CD14-positive monocyte (primary cell): ENCODE measurements at regions not wholly inside any gene's neighbourhood (a gene's known extent, or its start where the extent isn't known, plus 50 kb on each side); places are given as distances from the start of the nearest gene placed in this dataset.

ENCODE experiments used
- DNase-seq, 3 donors: peaks; one replicate each; pipeline ENCODE4 v3.0.0-alpha.2; 2011 to 2022
- H2AFZ ChIP-seq: 2 replicates; pipeline ENCODE4 v1.6.0; 2012; ENCODE audit warnings: mild to moderate bottlenecking, low read depth, low read length, inconsistent platforms; ENCODE audit not compliant: insufficient read depth, poor library complexity, severe bottlenecking
- H3K27ac ChIP-seq, 2 donors: 1 replicate in 1 of 2; 2 replicates in 1 of 2; pipeline ENCODE4 v1.5.1; 2012 to 2013; ENCODE audit warnings: low read length in 2 of 2, control low read depth in 1 of 2, inconsistent platforms in 1 of 2, low read depth in 1 of 2, mild to moderate bottlenecking in 1 of 2
- H3K27me3 ChIP-seq, 2 donors: one replicate each; pipeline versions ENCODE4 v1.6.0 to v1.6.1; 2011 to 2013; ENCODE audit warnings: low read length in 2 of 2; ENCODE audit not compliant: control insufficient read depth in 2 of 2, insufficient read depth in 2 of 2
- H3K36me3 ChIP-seq, 2 donors: replicated peaks in 1 of 2; 1 replicate in 1 of 2; 2 replicates in 1 of 2; pipeline versions ENCODE4 v1.5.1 to v1.6.1; 2012 to 2013; ENCODE audit warnings: low read length in 2 of 2, control low read depth in 1 of 2, inconsistent platforms in 1 of 2, mild to moderate bottlenecking in 1 of 2; ENCODE audit not compliant: insufficient read depth in 2 of 2, control insufficient read depth in 1 of 2
- H3K4me1 ChIP-seq, 2 donors: 1 replicate in 1 of 2; 2 replicates in 1 of 2; pipeline versions ENCODE4 v1.5.1 to v1.6.1; 2012 to 2013; ENCODE audit warnings: low read length in 2 of 2, control low read depth in 1 of 2, inconsistent platforms in 1 of 2, mild to moderate bottlenecking in 1 of 2, moderate library complexity in 1 of 2; ENCODE audit not compliant: insufficient read depth in 2 of 2, control insufficient read depth in 1 of 2
- H3K4me2 ChIP-seq: replicated peaks from 2 replicates; pipeline ENCODE3; 2012; ENCODE audit warnings: low read length, moderate library complexity, mild to moderate bottlenecking; ENCODE audit not compliant: poor library complexity, severe bottlenecking; ENCODE audit errors: extremely low read depth
- H3K4me3 ChIP-seq, 3 experiments: fragments of 200-600 bp in 1 of 3; sonication (generic) in 1 of 3; replicated peaks in 1 of 3; 1 replicate in 2 of 3; 2 replicates in 1 of 3; pipeline ENCODE4 v1.5.1; 2011 to 2013; ENCODE audit warnings: low read length in 3 of 3, mild to moderate bottlenecking in 3 of 3, control low read depth in 2 of 3, low read depth in 2 of 3, inconsistent platforms in 1 of 3, moderate library complexity in 1 of 3
- H3K79me2 ChIP-seq: 2 replicates; pipeline ENCODE4 v1.6.0; 2012; ENCODE audit warnings: mild to moderate bottlenecking, control low read depth, inconsistent platforms, low read length, moderate library complexity; ENCODE audit not compliant: insufficient read depth
- H3K9ac ChIP-seq: 2 replicates; pipeline ENCODE4 v1.6.0; 2017; ENCODE audit warnings: low read length, mild to moderate bottlenecking; ENCODE audit not compliant: insufficient read depth, poor library complexity, severe bottlenecking
- H3K9me3 ChIP-seq, 2 donors: replicated peaks in 1 of 2; 1 replicate in 1 of 2; 2 replicates in 1 of 2; pipeline versions ENCODE4 v1.5.1 to v1.6.1; 2012 to 2013; ENCODE audit warnings: low read length in 2 of 2, control low read depth in 1 of 2; ENCODE audit not compliant: control insufficient read depth in 1 of 2, insufficient read depth in 1 of 2
- H4K20me1 ChIP-seq: 2 replicates; pipeline ENCODE4 v1.6.0; 2012; ENCODE audit warnings: mild to moderate bottlenecking, low read length, control low read depth, moderate library complexity; ENCODE audit not compliant: insufficient read depth
- H3K27ac Mint-ChIP-seq, 7 donors: one replicate each; pipeline ENCODE4 v1.8.0; 2020; ENCODE audit warnings: mild to moderate bottlenecking in 7 of 7, mixed read lengths in 7 of 7, moderate library complexity in 6 of 7, inconsistent platforms in 2 of 7
- H3K27me3 Mint-ChIP-seq, 3 donors: one replicate each; pipeline ENCODE4 v1.8.0; 2021 to 2022; ENCODE audit warnings: low read depth in 3 of 3, mild to moderate bottlenecking in 3 of 3, mixed read lengths in 3 of 3, moderate library complexity in 3 of 3, inconsistent platforms in 1 of 3
- H3K36me3 Mint-ChIP-seq, 2 donors: one replicate each; pipeline ENCODE4 v1.8.0; 2020; ENCODE audit warnings: mixed read lengths in 2 of 2, inconsistent platforms in 1 of 2, mild to moderate bottlenecking in 1 of 2
- H3K4me1 Mint-ChIP-seq: one replicate; pipeline ENCODE4 v1.8.0; 2020; ENCODE audit warnings: mild to moderate bottlenecking, mixed read lengths
- H3K4me3 Mint-ChIP-seq, 2 donors: one replicate each; pipeline ENCODE4 v1.8.0; 2020; ENCODE audit warnings: mild to moderate bottlenecking in 2 of 2, mixed read lengths in 2 of 2, moderate library complexity in 1 of 2
- H3K9me3 Mint-ChIP-seq, 7 donors: one replicate each; pipeline ENCODE4 v1.8.0; 2020 to 2022; ENCODE audit warnings: mixed read lengths in 7 of 7, mild to moderate bottlenecking in 6 of 7, moderate library complexity in 6 of 7, inconsistent platforms in 2 of 7
- WGBS: methylation state at CpG from one replicate; pipeline ENCODE4 v1.1.5; 2013; ENCODE audit warnings: missing lambda C conversion rate; ENCODE audit not compliant: insufficient coverage; 5-methylcytosine and 5-hydroxymethylcytosine counted together
- intact Hi-C, 2 donors: fragments of 100-400 bp; cut with micrococcal nuclease; formaldehyde crosslinking; loops; one replicate each; pipeline versions ENCODE4 v1.15.0 to v1.15.1; 2023
- TF ChIP-seq, protein P1 (sequence below): fragments of 200-600 bp; IDR thresholded peaks from one replicate; pipeline ENCODE4 v1.8.0; 2022; ENCODE audit warnings: antibody characterized with exemption, mild to moderate bottlenecking

DNA sequence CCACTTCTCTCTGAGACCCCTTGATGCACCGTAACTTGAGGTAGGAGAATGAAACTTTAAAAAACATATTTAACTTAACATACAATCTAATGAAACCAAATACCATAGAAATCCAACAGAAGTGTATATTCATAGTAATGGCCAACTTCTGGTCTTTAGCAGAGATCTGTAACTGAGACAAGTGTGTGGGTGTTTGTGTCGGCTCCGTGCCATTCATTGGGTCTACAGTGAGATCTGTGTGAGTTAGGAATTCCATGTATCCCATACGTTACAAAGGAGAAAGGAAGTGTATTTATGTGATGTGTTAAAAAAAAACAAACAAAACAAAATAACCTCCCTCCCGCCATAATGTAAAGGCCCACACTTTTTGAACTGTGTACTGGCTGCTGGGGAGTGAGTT lies 348.0 kb upstream of the NR3C2 start:
- Mint-ChIP-seq H3K36me3 (no peaks in the 10 kb centered on the region), H3K4me1 (no peaks in the 10 kb centered on the region), H3K27ac (no peak overlapping the region), H3K27me3 (no peaks in the 10 kb centered on the region), H3K9me3 (peaks cover 2 to 10% (median 6%) of the 10 kb centered on the region in 7 donors), H3K4me3 (no peak overlapping the region)
- Histone ChIP-seq H3K27ac (no peak overlapping the region), H3K9me3 (peaks cover 5 to 10% of the 10 kb centered on the region in 2 donors), H3K9ac (no peak overlapping the region), H3K27me3 (no peaks in the 10 kb centered on the region), H2AFZ (no peak overlapping the region), H3K4me1 (no peaks in the 10 kb centered on the region), H3K36me3 (no peaks in the 10 kb centered on the region), H3K79me2 (no peaks in the 10 kb centered on the region), H3K4me2 (no peak overlapping the region), H4K20me1 (no peaks in the 10 kb centered on the region), H3K4me3 (no peak overlapping the region)
- intact Hi-C loops = no loop called here
- TF ChIP-seq, protein P1, sequence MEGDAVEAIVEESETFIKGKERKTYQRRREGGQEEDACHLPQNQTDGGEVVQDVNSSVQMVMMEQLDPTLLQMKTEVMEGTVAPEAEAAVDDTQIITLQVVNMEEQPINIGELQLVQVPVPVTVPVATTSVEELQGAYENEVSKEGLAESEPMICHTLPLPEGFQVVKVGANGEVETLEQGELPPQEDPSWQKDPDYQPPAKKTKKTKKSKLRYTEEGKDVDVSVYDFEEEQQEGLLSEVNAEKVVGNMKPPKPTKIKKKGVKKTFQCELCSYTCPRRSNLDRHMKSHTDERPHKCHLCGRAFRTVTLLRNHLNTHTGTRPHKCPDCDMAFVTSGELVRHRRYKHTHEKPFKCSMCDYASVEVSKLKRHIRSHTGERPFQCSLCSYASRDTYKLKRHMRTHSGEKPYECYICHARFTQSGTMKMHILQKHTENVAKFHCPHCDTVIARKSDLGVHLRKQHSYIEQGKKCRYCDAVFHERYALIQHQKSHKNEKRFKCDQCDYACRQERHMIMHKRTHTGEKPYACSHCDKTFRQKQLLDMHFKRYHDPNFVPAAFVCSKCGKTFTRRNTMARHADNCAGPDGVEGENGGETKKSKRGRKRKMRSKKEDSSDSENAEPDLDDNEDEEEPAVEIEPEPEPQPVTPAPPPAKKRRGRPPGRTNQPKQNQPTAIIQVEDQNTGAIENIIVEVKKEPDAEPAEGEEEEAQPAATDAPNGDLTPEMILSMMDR = no peak
- DNase-seq = no peak
- WGBS = 80% methylated on average over 1 of the region's 5 CpGs

DNA sequence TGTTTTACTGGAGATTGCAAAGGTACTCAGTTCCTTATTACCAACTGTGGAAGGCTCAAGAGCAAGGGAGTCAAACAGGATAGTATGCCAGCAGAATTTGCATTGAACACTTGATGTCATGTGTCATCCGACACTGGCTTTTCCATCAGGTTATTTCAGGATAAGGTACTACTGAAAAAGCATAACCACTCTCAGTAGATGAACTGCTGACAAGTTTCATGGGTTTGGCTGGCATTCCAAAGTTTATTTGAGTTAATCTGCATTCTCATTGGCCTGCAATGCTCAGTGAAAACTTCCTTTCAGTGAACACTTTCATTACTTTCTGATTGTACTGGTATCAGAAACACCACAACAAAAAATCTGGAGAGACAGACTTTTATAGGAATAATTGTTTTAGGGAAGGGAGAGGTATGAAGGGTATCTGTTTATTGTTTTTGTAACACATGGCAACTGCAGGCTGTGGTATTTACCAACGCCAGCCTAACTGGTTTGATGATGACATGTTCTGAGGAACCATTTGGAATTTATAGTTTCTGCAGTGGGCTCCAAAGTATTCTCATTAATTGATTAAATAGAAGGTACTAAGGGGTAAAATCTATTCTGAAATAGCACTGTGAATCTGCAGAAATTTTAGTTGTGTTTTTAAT lies 345.7 kb upstream of the NR3C2 start:
- H4K20me1 ChIP-seq = no peaks in the 10 kb centered on the region
- no peaks in the 10 kb centered on the region for H3K4me1 ChIP-seq
- H3K4me2 ChIP-seq = no peak overlapping the region
- no peaks in the 10 kb centered on the region for H3K27me3 ChIP-seq
- no peak overlapping the region for H3K9ac ChIP-seq
- no peak overlapping the region for H2AFZ ChIP-seq
- 83% methylated on average over 2 of the region's 2 CpGs for WGBS
- H3K4me3 Mint-ChIP-seq = no peak overlapping the region
- no peak overlapping the region for H3K27ac ChIP-seq
- no peaks in the 10 kb centered on the region for H3K36me3 ChIP-seq
- peaks cover 5 to 10% of the 10 kb centered on the region in 2 donors for H3K9me3 ChIP-seq
- no peaks in the 10 kb centered on the region for H3K79me2 ChIP-seq
- H3K36me3 Mint-ChIP-seq = no peaks in the 10 kb centered on the region
- H3K4me1 Mint-ChIP-seq = no peaks in the 10 kb centered on the region
- no peak overlapping the region for H3K4me3 ChIP-seq
- TF ChIP-seq, protein P1 = no peak
- H3K9me3 Mint-ChIP-seq = peaks cover 2 to 10% (median 4%) of the 10 kb centered on the region in 7 donors
- peaks cover 0 to 2% (median 0%) of the 10 kb centered on the region in 3 donors for H3K27me3 Mint-ChIP-seq
- intact Hi-C loops = no loop called here
- DNase-seq = no peak
- no peak overlapping the region for H3K27ac Mint-ChIP-seq
